HG02981 (cell line): ENCODE measurements at regions not wholly inside any gene's neighbourhood (a gene's known extent, or its start where the extent isn't known, plus 50 kb on each side); places are given as distances from the start of the nearest gene placed in this dataset.

ENCODE experiments used
- ATAC-seq: cut with Tn5 transposase; IDR thresholded peaks from one replicate; pipeline ENCODE4 v1.9.1; 2021; ENCODE audit warnings: mild to moderate bottlenecking, moderate library complexity; ENCODE audit not compliant: unreplicated experiment

- ATAC-seq: no peak
These were observed 306.3 kb upstream of the POU3F1 start for GRCh38 chr1:38352869-38353268.

- ATAC-seq: no peak
These were observed 301.0 kb upstream of the POU3F1 start for GRCh38 chr1:38347446-38348175.

GRCh38 chr1:38344716-38345115 lies 298.1 kb upstream of the POU3F1 start:
- ATAC-seq: no peak

DNA sequence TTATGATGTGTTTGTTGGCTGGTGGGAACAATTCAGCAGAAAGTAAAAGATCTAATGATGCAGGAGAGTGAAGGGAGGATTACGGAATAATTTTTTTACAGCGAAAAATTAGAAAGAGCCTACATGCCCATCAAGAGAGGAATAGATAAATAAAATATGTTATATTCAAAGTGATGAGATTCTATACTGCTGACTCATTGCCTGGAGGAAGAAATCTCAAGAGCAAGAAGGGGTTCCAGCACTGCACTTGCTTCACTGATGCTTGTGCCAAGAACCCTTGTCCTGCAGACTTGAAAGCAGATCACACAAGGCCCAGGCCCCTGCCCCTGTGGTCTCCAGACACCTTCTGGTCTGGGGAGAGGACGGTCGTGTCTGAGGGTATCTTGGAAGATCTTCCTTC lies 295.1 kb upstream of the POU3F1 start:
- no peak for ATAC-seq

DNA sequence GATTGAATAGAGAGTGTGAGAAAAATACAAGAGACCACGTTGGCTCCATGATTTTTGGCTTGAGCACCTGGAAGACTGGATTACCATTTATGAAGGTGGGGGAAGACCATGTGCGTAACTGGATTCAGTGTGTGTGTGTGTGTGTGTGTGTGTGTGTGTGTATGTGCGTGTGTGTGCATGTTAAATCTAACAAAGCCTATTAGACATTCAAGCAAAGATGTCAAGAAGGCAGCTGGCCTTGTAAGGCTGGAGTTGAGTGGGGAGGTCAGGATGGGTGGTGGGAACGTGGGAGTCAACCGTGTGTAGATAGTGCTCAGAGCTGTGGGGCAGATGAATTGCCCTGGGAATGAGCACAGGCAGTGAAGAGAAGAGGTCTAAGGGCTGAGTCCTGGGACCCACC lies 293.8 kb upstream of the POU3F1 start:
- no peak for ATAC-seq

- no peak for ATAC-seq
These were observed 291.1 kb upstream of the POU3F1 start for GRCh38 chr1:38337711-38338110.

- no peak for ATAC-seq
These were observed 290.4 kb upstream of the POU3F1 start for GRCh38 chr1:38336961-38337360.

- no peak for ATAC-seq
These were observed 289.8 kb upstream of the POU3F1 start for GRCh38 chr1:38336301-38336923.

DNA sequence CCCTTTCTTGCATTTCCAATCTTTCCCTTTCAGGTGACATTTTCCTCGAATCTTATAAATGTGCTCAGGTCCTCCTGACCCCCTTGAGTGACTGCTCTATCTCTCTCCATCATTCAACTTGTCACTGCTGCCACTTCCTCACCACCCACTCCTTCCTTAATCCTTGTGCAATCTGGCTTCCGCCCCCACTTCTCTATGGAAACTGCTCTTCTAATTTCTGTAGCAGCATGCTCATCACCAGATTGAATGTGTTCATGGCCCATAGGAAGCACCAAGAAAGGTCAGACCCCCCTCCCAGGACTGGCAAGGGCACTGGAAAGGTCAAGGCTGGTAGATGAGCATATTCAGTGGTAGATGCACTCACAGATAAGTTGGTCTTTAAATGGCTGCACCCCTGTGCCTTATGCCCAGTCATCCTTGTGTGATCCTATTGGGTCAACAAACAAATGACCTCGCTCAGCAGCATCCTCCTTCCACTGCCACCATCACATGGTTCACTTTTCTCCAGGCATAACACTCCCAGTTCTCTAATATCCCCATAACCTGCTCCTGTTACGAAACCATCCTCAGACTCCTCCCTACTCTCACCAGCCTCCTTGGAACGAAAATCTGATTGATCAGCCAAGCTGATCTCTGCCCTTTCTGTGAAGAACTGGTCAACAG lies 288.5 kb upstream of the POU3F1 start:
- no peak for ATAC-seq

- no peak for ATAC-seq
These were observed 286.2 kb upstream of the POU3F1 start for GRCh38 chr1:38332649-38333310.

- ATAC-seq: no peak
These were observed 285.1 kb upstream of the POU3F1 start for GRCh38 chr1:38331496-38332210.

DNA sequence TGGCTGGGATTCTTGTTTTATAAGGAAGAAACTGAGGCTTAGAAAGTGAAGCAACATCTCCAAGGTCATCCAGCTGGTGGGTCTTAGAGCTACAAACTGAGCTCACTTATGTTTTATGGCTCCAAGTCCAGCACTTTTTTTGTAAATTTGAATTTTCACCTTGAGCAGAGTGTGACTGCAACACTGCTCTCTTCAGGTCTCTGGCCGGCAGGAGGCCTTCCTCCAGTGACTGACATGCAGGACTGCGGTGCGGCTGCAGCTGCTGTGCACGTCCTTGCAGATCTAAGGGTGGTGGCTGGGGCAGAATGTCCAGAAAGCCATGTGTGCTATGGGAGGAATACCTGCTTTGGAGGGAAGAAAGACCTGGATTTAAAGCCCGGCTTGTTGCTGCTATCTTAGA lies 284.2 kb upstream of the POU3F1 start:
- ATAC-seq: no peak

DNA sequence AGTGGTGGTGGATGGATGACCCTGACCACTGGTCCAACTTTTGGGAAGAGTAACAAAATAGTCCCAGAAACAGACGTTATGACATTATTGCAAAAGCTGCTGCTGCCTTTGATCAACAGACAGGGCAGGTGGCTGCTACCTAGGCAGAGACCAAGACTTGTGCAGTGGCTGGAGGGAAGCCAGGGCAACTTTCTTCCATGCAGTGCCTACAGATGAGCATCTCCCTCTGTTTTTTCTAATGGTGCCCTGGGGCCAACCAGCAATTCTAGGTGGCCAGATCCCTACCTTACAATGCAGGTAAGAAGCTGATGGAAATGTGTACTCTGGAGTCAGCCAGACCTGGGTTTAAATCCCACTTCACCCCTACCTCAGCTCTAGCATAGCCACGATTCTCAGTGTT lies 283.1 kb upstream of the POU3F1 start:
- ATAC-seq: no peak

DNA sequence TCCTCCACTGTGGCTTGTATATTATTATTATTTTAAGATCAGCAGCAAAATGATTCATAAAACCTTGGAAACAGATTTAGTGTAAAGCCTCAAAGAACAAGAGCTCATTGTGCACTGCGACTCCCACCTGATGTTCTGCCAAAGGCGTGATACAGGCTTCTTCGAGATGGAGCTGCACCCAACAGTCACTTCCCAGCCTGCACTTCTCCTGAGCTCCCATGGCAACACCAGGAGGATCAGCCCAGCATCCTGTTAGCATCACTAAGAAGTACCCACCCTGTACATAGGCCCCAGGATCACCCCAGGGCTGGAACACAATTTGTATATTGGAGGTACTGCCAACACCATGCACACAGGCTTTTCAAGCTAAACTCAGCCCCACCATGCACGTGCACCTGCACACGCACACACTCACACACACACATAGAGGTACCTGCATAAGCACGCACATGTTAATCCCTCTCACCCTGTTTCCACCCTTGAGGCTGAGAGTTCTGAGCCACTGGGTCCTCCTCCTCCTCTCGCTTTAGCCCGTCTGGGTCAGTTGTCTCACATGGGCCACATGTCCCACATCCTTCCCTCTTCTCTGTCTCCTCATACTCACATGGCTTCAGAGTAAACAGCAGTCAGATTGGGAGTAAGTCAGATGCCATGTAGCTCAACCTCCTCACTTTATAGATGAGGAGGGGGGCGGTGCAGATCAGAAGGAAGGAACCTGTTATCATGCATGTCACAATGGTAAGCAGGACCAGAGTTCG lies 281.9 kb upstream of the POU3F1 start:
- no peak for ATAC-seq

DNA sequence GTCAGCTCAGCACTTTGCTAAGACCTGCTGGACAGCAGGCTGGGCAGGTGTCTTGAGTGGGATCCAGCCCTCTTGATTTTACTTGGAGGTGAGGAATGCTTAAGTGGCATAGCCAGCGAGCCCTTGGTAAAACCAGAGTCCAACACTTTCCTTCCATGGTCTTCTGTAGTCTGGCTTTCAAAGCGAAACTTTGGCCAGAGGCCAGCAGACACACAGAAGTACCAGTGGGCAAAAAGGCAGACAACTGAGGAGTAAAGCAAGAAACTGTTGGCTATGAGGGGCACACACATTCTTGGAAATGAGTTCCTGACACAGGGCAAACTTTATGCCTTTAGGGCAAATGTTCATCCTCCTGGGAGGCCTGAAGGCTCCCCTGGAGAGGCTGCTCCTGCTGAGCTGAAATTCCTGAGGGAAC lies 281.0 kb upstream of the POU3F1 start:
- ATAC-seq: no peak

DNA sequence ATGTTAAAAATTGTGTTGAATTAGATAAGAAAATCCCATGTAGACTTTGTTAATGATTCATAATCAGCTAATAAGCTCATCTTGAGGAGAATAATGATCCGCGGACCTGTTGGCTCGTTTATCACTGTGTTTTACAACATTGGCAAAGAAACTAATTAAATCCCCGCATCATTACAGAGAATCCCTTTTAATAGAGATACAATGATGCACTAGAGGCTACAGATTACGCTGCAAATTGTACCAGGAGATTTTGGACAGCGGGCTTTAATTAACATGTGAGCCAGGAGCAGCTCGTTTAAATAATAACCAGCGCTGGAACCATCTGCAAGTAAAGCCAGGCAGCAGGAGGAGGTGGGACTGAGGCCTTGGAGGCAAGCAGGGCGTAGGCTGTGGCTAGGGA lies 280.3 kb upstream of the POU3F1 start:
- ATAC-seq: no peak

GRCh38 chr1:38326135-38326534 lies 279.5 kb upstream of the POU3F1 start:
- ATAC-seq: no peak

- ATAC-seq: no peak
These were observed 266.2 kb upstream of the POU3F1 start for GRCh38 chr1:38312753-38313152.

DNA sequence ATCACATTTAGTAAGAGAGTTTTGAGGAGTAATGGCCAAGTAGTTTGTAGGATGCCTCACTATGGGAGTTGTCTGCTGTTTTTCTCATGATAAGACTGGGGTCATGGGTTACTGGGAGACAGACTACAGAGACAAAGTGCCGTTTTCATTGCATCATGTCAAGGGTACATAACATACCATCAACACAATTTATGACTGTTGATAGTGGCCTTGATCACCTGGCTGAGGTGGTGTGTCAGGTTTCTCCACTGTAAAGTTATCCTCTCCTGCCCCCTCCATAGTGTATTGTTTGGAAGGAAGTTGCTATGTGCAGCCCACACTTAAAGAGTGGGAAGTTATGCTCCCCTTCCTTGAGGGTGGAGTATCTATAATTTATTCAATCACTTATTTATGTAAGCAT lies 263.5 kb upstream of the POU3F1 start:
- no peak for ATAC-seq

DNA sequence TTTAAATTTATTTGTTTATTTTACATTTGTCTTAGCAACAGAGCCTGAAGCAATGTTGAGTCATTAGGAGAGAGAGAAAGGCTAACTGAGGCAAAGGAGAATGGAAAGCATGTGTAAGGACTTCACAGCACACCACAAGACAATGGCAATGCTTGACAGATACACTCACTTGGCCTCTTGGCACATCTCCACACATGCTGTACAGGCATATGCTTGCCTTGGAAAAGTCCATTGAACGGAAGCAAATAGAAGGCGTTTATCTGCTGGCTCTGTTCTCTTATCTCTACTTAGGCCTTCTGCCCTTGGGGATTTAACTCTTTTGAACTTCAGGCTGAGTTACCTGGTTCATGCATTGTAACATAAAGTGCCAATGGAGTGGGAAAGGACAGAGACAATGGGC lies 262.2 kb upstream of the POU3F1 start:
- no peak for ATAC-seq
